HG03575 (cell line): ENCODE measurements at regions not wholly inside any gene's neighbourhood (a gene's known extent, or its start where the extent isn't known, plus 50 kb on each side); places are given as distances from the start of the nearest gene placed in this dataset.

Experiments used
- ATAC-seq: cut with Tn5 transposase; IDR thresholded peaks from one replicate; pipeline ENCODE4 v1.9.1; 2021; ENCODE audit not compliant: unreplicated experiment, insufficient number of reproducible peaks, low FRiP score; ENCODE audit errors: extremely low read depth

GRCh38 chr3:193984876-193985275 is 151.1 kb upstream of the HES1 start:
- ATAC-seq = no peak

DNA sequence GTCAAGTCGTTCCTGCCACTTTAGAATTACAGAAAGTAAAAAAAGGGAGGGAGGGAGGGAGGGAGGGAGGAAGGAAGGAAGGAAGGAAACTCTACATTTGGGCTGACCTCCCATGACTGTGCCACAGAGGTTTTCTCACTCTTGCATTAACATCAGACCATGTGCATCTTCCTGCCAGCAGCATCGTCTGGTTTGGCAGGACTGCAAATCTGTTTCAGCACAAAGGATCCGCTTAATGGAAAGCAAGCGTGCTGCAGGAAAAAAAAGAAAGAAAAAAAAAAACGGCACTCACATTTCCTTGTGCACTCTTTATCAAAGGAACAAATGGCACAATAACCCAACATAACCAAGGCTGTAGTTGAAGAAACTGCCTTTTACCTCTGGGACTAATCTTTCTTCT is 148.8 kb upstream of the HES1 start:
- ATAC-seq = no peak

- no peak for ATAC-seq
Measured at GRCh38 chr3:193989186-193989585, 146.8 kb upstream of the HES1 start.

DNA sequence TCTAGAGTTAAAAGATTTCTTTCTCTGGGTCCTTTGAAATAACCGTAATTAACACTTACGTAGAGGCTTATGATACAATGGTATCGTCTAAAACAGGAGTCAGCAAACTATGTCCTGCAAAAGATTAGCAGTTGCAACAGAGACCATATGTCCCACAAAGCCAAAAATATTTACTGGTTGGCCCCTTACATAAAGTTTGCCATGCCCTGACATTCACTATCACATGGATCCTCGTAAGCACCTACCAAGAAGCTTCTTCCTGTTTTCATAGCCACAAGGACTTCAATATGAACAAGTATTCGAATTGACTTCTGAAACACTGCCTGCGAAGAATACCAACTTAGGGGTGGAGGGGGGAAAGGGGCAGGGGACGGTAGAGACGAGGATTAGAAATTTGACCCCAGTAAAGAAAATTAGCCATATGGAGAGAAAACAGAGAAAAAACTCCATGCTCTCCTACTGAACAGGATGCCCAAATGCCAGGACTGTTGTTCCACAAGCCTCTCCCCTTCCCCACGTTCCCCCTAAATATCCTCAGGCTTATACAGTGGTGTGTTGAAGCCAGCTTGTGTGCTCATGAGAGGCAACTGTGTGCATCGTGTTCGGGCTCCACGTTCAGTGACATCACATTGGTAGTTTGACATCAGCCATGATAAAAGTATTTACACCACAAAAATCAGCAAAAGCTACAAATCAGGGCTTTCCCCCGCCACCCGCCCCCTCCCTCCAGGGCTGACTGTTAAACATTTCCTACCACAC is 144.1 kb upstream of the HES1 start:
- no peak for ATAC-seq

GRCh38 chr3:193992425-193993037 is 143.4 kb upstream of the HES1 start:
- ATAC-seq = no peak

DNA sequence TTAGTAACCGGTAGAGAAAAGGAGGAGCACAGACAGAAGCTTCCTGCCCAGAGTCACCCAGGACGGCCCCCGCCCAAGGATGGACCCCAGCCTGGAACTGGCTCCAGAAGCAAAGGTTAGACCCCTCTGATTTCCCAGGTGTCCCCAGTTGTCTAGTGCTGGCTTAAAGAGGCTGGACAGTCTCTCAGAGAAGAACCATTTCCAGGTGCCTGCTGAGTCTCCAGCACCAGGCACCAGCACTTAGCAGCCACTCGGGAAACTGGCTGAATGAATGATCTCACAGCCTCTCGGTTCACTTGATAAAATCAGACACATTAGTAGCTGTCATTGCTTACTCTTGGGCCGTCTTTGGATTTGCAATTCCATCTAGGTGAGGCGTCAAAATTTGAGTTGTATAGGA is 139.7 kb upstream of the HES1 start:
- ATAC-seq = no peak

DNA sequence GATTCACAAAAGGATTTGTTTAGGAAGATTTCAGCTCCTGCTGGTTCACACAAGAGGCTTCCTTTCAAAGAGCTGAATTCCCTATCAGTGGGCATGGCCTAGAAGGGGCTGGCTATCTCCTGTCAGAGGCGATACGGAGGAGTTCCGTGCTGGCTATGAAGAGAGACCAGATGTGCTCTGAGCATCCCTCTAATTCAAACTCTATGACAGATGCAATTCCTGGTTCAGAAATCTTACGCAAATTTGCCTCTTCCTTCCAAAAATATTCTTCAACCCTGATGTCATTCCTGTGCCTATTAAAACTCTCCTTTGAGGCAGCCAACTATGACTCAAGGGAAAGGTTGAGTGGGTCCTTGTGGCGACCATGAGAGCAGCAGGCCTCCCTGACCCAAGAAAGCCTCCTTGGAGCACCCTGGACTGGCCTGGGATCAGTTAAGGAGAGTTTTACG is 139.3 kb upstream of the HES1 start:
- no peak for ATAC-seq

- ATAC-seq = no peak
Measured at GRCh38 chr3:193997228-193998122, 138.5 kb upstream of the HES1 start.

DNA sequence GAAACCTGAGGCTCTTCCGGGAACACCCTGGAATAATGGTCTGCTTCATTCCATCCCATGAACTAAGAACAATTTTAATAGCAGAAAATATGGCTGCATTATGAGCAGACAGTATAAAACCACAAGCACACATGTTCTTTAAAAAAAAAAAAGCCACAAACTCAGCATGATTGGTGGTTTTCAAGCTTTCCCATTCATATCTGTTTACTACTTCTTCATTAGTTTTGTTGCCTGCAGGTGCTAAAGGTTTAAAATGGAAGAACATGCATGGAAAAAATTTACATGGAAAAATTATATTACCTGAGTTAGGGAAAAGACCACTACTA is 137.9 kb upstream of the HES1 start:
- no peak for ATAC-seq

DNA sequence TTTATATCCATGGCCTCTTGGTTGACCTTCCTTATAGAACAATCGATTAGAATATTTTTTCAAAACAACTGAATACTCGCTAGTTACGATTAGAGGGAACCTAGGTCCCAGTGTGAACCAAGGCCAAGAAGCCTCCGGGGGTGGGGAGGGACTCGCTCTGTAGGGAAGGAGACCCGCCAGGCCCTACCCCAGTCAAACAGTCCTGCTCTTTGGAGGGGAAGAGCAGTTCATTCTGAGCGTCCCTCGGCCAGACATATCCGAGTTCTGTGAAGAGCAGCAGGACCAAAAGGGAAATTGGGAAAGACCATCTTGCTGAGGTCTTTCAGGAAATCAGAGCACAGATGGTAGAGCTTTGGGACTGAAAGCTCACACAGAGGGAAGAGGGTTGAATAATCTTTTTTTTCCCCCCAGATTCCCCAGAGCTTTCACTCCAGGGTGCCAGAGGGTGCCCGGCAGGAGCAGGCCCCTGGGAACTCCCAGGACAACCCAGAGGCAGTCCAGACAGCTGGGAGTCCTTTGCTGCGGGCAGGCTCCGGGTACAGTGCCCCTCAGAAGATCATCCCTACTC is 137.2 kb upstream of the HES1 start:
- no peak for ATAC-seq

- ATAC-seq = no peak
Measured at GRCh38 chr3:194000100-194000499, 135.8 kb upstream of the HES1 start.

GRCh38 chr3:194000712-194001111 is 135.2 kb upstream of the HES1 start:
- ATAC-seq = no peak

DNA sequence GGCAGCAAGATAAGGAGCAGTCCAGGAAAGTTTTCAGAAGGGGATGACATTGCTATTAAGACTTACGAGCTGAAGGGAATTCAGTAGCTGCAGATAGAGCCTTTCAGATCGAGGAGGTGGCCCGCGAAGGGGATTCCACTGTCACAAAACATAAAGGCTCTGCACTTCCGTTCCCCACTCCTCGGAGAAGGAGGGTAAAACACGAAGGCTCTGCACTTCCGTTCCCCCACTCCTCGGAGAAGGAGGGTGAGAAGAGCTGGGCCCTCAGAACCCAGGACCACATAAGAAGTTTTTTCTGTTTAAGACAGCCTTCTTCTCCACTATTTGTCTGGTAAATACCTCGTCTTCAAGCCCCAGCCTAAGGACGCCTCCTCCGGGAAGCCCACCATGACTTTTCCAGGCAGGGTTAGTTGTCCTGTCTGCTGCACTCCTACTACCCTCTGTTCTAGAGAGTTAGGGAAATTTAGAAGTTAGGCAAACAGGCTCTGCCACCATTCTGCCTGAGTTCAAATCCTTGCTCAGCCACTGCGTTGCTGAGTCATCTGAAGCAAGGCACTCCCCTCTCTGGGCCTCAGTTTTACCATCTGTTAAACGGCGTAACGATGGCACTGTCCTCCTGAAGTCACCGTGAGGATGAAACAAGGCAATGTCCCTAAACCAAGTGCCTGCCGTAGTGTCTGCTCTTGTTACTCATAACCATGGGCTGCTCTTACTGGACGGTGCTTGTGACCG is 134.1 kb upstream of the HES1 start:
- no peak for ATAC-seq

- no peak for ATAC-seq
Measured at GRCh38 chr3:194003114-194004057, 132.6 kb upstream of the HES1 start.

- no peak for ATAC-seq
Measured at GRCh38 chr3:194005930-194006501, 129.9 kb upstream of the HES1 start.

GRCh38 chr3:194007592-194008337 is 128.2 kb upstream of the HES1 start:
- no peak for ATAC-seq

- no peak for ATAC-seq
Measured at GRCh38 chr3:194009019-194009418, 126.9 kb upstream of the HES1 start.
